HuH-7.5 (cell line): ENCODE measurements at regions not wholly inside any gene's neighbourhood (a gene's known extent, or its start where the extent isn't known, plus 50 kb on each side); places are given as distances from the start of the nearest gene placed in this dataset.
"Not testable (repeated sequence)": the region's sequence is repeated elsewhere in the genome, so short reads cannot be mapped to it uniquely, and the experiment has no call there.

Experiments
- DNase-seq: peaks from one replicate; pipeline ENCODE4 v3.0.0; 2011; ENCODE audit warnings: low spot score

GRCh38 chr5:58357121-58357520 lies 102.8 kb downstream of the PLK2 start:
- no peak for DNase-seq

- no peak for DNase-seq
Observed at GRCh38 chr5:58356662-58357061, 103.2 kb downstream of the PLK2 start.

GRCh38 chr5:58354827-58355226 lies 105.1 kb downstream of the PLK2 start:
- no peak for DNase-seq

- DNase-seq = no peak
Observed at GRCh38 chr5:58353992-58354391, 105.9 kb downstream of the PLK2 start.

- DNase-seq = no peak
Observed at GRCh38 chr5:58351190-58351589, 108.7 kb downstream of the PLK2 start.

- no peak for DNase-seq
Observed at GRCh38 chr5:58348996-58349728, 110.7 kb downstream of the PLK2 start.

GRCh38 chr5:58346041-58346440 lies 113.8 kb downstream of the PLK2 start:
- no peak for DNase-seq

- DNase-seq = no peak
Observed at GRCh38 chr5:58341476-58341875, 118.4 kb downstream of the PLK2 start.

- DNase-seq = no peak
Observed at GRCh38 chr5:58335518-58335917, 124.4 kb downstream of the PLK2 start.

- no peak for DNase-seq
Observed at GRCh38 chr5:58334035-58334434, 125.9 kb downstream of the PLK2 start.

GRCh38 chr5:58330781-58331180 lies 129.1 kb downstream of the PLK2 start:
- no peak for DNase-seq

GRCh38 chr5:58327289-58327688 lies 132.6 kb downstream of the PLK2 start:
- DNase-seq = no peak

GRCh38 chr5:58326022-58326421 lies 133.9 kb downstream of the PLK2 start:
- no peak for DNase-seq

GRCh38 chr5:58322453-58322852 lies 137.4 kb downstream of the PLK2 start:
- no peak for DNase-seq

GRCh38 chr5:58318468-58318867 lies 141.4 kb downstream of the PLK2 start:
- DNase-seq = no peak

GRCh38 chr5:58317808-58318207 lies 142.1 kb downstream of the PLK2 start:
- no peak for DNase-seq

GRCh38 chr5:58317009-58317408 lies 142.9 kb downstream of the PLK2 start:
- no peak for DNase-seq

- DNase-seq = no peak
Observed at GRCh38 chr5:58315794-58316193, 144.1 kb downstream of the PLK2 start.

GRCh38 chr5:58314356-58315210 lies 145.3 kb downstream of the PLK2 start:
- DNase-seq = no peak

- no peak for DNase-seq
Observed at GRCh38 chr5:58312299-58312698, 147.6 kb downstream of the PLK2 start.

- no peak for DNase-seq
Observed at GRCh38 chr5:58311526-58311925, 148.4 kb downstream of the PLK2 start.

GRCh38 chr5:58308384-58308783 lies 151.5 kb downstream of the PLK2 start:
- not testable (repeated sequence) for DNase-seq

- no peak for DNase-seq
Observed at GRCh38 chr5:58300346-58300895, 159.5 kb downstream of the PLK2 start.
